PC-3 (cell line): ENCODE measurements at regions not wholly inside any gene's neighbourhood (a gene's known extent, or its start where the extent isn't known, plus 50 kb on each side); places are given as distances from the start of the nearest gene placed in this dataset.

Source experiments
- EZH2 ChIP-seq: fragments of 300-600 bp; sonication (generic); IDR thresholded peaks from one replicate; pipeline ENCODE4 v1.6.1; 2017; ENCODE audit warnings: antibody characterized with exemption, mild to moderate bottlenecking, low read length; ENCODE audit not compliant: unreplicated experiment
- EZH2phosphoT487 ChIP-seq: fragments of 300-600 bp; sonication (generic); IDR thresholded peaks from 2 replicates; pipeline ENCODE4 v1.6.1; 2018; ENCODE audit warnings: mild to moderate bottlenecking, antibody characterized with exemption, low read length, borderline replicate concordance
- TF ChIP-seq, protein P1 (sequence below): fragments of 300-600 bp; sonication (generic); conservative IDR thresholded peaks from 2 replicates; pipeline ENCODE4 v1.5.1; 2017; ENCODE audit warnings: antibody characterized with exemption, low read depth, mild to moderate bottlenecking, low read length

DNA sequence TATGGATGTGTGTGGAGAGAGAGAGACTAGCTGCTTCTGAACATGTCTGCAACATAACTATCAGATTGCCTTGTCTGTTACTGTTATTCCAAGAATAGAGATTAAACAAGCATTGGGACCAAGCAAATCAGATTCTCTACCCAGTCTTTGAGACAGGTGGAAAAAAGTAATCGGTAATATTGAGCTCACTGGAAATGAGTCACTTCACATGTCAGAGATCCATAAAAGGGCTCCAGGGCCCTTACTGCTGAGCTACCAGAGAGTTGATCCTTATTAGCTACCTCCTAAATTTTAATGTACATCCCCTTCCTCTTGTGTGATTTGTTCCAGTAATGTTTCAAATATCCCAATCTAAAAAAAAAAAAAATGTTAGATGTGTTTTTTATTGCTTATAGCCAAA is 2118.0 kb downstream of the PCDH9 start:
- TF ChIP-seq, protein P1, sequence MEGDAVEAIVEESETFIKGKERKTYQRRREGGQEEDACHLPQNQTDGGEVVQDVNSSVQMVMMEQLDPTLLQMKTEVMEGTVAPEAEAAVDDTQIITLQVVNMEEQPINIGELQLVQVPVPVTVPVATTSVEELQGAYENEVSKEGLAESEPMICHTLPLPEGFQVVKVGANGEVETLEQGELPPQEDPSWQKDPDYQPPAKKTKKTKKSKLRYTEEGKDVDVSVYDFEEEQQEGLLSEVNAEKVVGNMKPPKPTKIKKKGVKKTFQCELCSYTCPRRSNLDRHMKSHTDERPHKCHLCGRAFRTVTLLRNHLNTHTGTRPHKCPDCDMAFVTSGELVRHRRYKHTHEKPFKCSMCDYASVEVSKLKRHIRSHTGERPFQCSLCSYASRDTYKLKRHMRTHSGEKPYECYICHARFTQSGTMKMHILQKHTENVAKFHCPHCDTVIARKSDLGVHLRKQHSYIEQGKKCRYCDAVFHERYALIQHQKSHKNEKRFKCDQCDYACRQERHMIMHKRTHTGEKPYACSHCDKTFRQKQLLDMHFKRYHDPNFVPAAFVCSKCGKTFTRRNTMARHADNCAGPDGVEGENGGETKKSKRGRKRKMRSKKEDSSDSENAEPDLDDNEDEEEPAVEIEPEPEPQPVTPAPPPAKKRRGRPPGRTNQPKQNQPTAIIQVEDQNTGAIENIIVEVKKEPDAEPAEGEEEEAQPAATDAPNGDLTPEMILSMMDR: no peak
- TF ChIP-seq EZH2: no peak
- TF ChIP-seq EZH2phosphoT487: no peak
